ENCODE measurements at regions not wholly inside any gene's neighbourhood (a gene's known extent, or its start where the extent isn't known, plus 50 kb on each side); places are given as distances from the start of the nearest gene placed in this dataset.

GRCh38 chr16:86166414-86166813, 267.5 kb downstream of the IRF8 start:
- no peak for DNase-seq (ENCODE audit: extremely low spot score)
- POLR2A ChIA-PET, result no interaction called here
- TF ChIP-seq NFRKB (IDR thresholded peaks at IDR 0.05) (no peak), ARNT (IDR thresholded peaks at IDR 0.05) (no peak), SUZ12 (IDR thresholded peaks at IDR 0.05) (no peak), SP1 (IDR thresholded peaks at IDR 0.05) (no peak), HDGF (IDR thresholded peaks at IDR 0.05; ENCODE audit: borderline replicate concordance) (no peak), LEF1 (IDR thresholded peaks at IDR 0.05; ENCODE audit: borderline replicate concordance) (no peak), FOXM1 (IDR thresholded peaks at IDR 0.05; ENCODE audit: borderline replicate concordance) (no peak), BHLHE40 (IDR thresholded peaks at IDR 0.05; ENCODE audit: borderline replicate concordance) (no peak), FOXA1 (IDR thresholded peaks at IDR 0.05) (no peak), PKNOX1 (IDR thresholded peaks at IDR 0.05) (no peak), CTBP1 (IDR thresholded peaks at IDR 0.05; ENCODE audit: borderline replicate concordance) (no peak), ELF4 (IDR thresholded peaks at IDR 0.05) (no peak), ZNF384 (IDR thresholded peaks at IDR 0.05) (no peak), TARDBP (IDR thresholded peaks at IDR 0.05) (no peak), L3MBTL2 (conservative IDR thresholded peaks at IDR 0.05) (no peak), FOXK2 (IDR thresholded peaks at IDR 0.05) (no peak)
- CTCF ChIA-PET, result no interaction called here

DNA sequence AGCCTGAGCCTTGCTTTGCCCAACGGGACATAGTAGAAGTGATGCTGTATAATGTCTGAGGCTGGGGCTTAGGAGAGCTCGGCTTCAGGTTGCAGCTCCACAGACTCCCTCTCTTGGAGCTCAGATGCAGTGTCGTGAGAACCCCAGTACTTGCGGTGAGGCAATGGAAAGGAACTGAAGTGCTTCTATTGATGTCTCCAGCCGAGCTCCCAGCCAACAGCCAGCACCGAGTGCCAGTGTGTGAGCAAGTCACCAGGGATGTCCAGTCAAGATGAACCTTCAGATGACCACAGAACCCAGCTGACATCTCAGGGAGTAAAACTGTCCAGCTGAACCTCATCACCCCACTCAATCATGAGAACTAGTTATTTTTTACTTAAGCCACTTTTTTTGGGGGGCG, 268.1 kb downstream of the IRF8 start:
- POLR2A ChIA-PET, result no interaction called here

GRCh38 chr16:86170720-86171119, 271.8 kb downstream of the IRF8 start:
- no peak for DNase-seq (ENCODE audit: extremely low spot score)
- no peak for TF ChIP-seq ZNF384 (IDR thresholded peaks at IDR 0.05)
- TF ChIP-seq NFRKB (IDR thresholded peaks at IDR 0.05), result no peak
- no peak for TF ChIP-seq SUZ12 (IDR thresholded peaks at IDR 0.05)
- TF ChIP-seq BHLHE40 (IDR thresholded peaks at IDR 0.05; ENCODE audit: borderline replicate concordance), result no peak
- TF ChIP-seq HDGF (IDR thresholded peaks at IDR 0.05; ENCODE audit: borderline replicate concordance), result no peak
- no peak for TF ChIP-seq LEF1 (IDR thresholded peaks at IDR 0.05; ENCODE audit: borderline replicate concordance)
- TF ChIP-seq L3MBTL2 (conservative IDR thresholded peaks at IDR 0.05), result no peak
- TF ChIP-seq ARNT (IDR thresholded peaks at IDR 0.05), result no peak
- no peak for TF ChIP-seq FOXK2 (IDR thresholded peaks at IDR 0.05)
- no peak for TF ChIP-seq PKNOX1 (IDR thresholded peaks at IDR 0.05)
- no peak for TF ChIP-seq CTBP1 (IDR thresholded peaks at IDR 0.05; ENCODE audit: borderline replicate concordance)
- no peak for TF ChIP-seq SP1 (IDR thresholded peaks at IDR 0.05)
- TF ChIP-seq TARDBP (IDR thresholded peaks at IDR 0.05), result no peak
- no peak for TF ChIP-seq FOXA1 (IDR thresholded peaks at IDR 0.05)
- no peak for TF ChIP-seq ELF4 (IDR thresholded peaks at IDR 0.05)
- no peak for TF ChIP-seq FOXM1 (IDR thresholded peaks at IDR 0.05; ENCODE audit: borderline replicate concordance)
- ChIA-PET CTCF (no interaction called here), POLR2A (no interaction called here)

More for the DNA sequence above, 268.1 kb downstream of the IRF8 start:
- CTCF ChIA-PET, result no interaction called here
- no peak for DNase-seq (ENCODE audit: extremely low spot score)
- TF ChIP-seq L3MBTL2 (conservative IDR thresholded peaks at IDR 0.05) (no peak), SUZ12 (IDR thresholded peaks at IDR 0.05) (no peak), BHLHE40 (IDR thresholded peaks at IDR 0.05; ENCODE audit: borderline replicate concordance) (no peak), ELF4 (IDR thresholded peaks at IDR 0.05) (no peak), TARDBP (IDR thresholded peaks at IDR 0.05) (no peak), LEF1 (IDR thresholded peaks at IDR 0.05; ENCODE audit: borderline replicate concordance) (no peak), CTBP1 (IDR thresholded peaks at IDR 0.05; ENCODE audit: borderline replicate concordance) (no peak), ARNT (IDR thresholded peaks at IDR 0.05) (no peak), HDGF (IDR thresholded peaks at IDR 0.05; ENCODE audit: borderline replicate concordance) (no peak), FOXM1 (IDR thresholded peaks at IDR 0.05; ENCODE audit: borderline replicate concordance) (no peak), FOXA1 (IDR thresholded peaks at IDR 0.05) (no peak), FOXK2 (IDR thresholded peaks at IDR 0.05) (no peak), NFRKB (IDR thresholded peaks at IDR 0.05) (no peak), SP1 (IDR thresholded peaks at IDR 0.05) (no peak), PKNOX1 (IDR thresholded peaks at IDR 0.05) (no peak), ZNF384 (IDR thresholded peaks at IDR 0.05) (no peak)

DNA sequence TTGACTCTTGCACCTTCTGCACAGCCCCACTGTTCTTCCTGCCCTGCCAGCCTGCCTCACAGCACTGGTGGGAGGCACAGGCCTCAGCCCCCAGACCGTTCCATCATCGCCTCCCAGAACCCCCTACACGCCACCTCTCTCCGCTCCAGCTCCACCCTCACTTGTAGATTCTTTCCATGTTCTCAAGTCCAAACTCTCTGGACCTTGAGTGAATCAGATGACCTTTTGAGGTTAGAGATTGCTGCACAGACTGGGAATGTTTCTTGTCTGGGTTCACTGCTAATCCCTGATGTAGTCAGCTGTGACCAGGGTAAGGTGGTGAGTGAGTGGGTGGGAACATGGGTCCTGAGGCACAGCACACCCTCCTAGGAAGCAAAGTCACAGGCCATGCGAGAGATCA, 272.4 kb downstream of the IRF8 start:
- DNase-seq (ENCODE audit: extremely low spot score), result no peak
- ChIA-PET POLR2A (no interaction called here), CTCF (no interaction called here)
- TF ChIP-seq BHLHE40 (IDR thresholded peaks at IDR 0.05; ENCODE audit: borderline replicate concordance) (no peak), HDGF (IDR thresholded peaks at IDR 0.05; ENCODE audit: borderline replicate concordance) (no peak), ELF4 (IDR thresholded peaks at IDR 0.05) (no peak), FOXA1 (IDR thresholded peaks at IDR 0.05) (no peak), L3MBTL2 (conservative IDR thresholded peaks at IDR 0.05) (no peak), FOXM1 (IDR thresholded peaks at IDR 0.05; ENCODE audit: borderline replicate concordance) (no peak), PKNOX1 (IDR thresholded peaks at IDR 0.05) (no peak), FOXK2 (IDR thresholded peaks at IDR 0.05) (no peak), LEF1 (IDR thresholded peaks at IDR 0.05; ENCODE audit: borderline replicate concordance) (no peak), SUZ12 (IDR thresholded peaks at IDR 0.05) (no peak), ZNF384 (IDR thresholded peaks at IDR 0.05) (no peak), NFRKB (IDR thresholded peaks at IDR 0.05) (no peak), ARNT (IDR thresholded peaks at IDR 0.05) (no peak), SP1 (IDR thresholded peaks at IDR 0.05) (no peak)

DNA sequence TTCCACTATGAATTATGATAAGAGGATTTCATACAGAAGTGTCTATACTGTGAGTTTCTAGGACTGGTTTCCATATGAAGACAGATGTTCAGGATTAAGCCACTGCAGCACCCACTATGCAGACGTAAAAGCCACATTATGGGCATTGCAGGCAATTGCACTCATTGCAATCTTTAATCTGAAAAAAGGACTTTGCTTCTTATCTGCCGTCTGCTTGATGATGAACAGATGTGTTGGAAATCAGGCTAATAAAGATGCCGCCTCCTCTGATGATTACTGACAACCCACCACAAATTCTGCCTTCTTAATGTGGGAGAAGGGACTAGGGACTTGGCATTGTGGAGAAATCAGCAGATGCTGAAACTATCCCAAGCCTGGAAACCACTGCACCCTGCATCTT, 276.9 kb downstream of the IRF8 start:
- TF ChIP-seq HDGF (IDR thresholded peaks at IDR 0.05; ENCODE audit: borderline replicate concordance) (no peak), LEF1 (IDR thresholded peaks at IDR 0.05; ENCODE audit: borderline replicate concordance) (no peak), FOXM1 (IDR thresholded peaks at IDR 0.05; ENCODE audit: borderline replicate concordance) (no peak), ELF4 (IDR thresholded peaks at IDR 0.05) (no peak), SUZ12 (IDR thresholded peaks at IDR 0.05) (no peak), BHLHE40 (IDR thresholded peaks at IDR 0.05; ENCODE audit: borderline replicate concordance) (no peak), SP1 (IDR thresholded peaks at IDR 0.05) (no peak), L3MBTL2 (conservative IDR thresholded peaks at IDR 0.05) (no peak), FOXA1 (IDR thresholded peaks at IDR 0.05) (no peak), ARNT (IDR thresholded peaks at IDR 0.05) (no peak), TARDBP (IDR thresholded peaks at IDR 0.05) (no peak), CTBP1 (IDR thresholded peaks at IDR 0.05; ENCODE audit: borderline replicate concordance) (no peak), ZNF384 (IDR thresholded peaks at IDR 0.05) (no peak), PKNOX1 (IDR thresholded peaks at IDR 0.05) (no peak), FOXK2 (IDR thresholded peaks at IDR 0.05) (no peak)
- ChIA-PET POLR2A (no interaction called here), CTCF (no interaction called here)
- no peak for DNase-seq (ENCODE audit: extremely low spot score)
